A204.1 (cell line): ENCODE measurements at regions not wholly inside any gene's neighbourhood (a gene's known extent, or its start where the extent isn't known, plus 50 kb on each side); places are given as distances from the start of the nearest gene placed in this dataset.

ENCODE experiments used
- FAIRE-seq: peaks from 2 replicates; lab custom pipeline; 2012; peaks lifted over from hg19 to GRCh38; lab: Jason Lieb, UNC

DNA sequence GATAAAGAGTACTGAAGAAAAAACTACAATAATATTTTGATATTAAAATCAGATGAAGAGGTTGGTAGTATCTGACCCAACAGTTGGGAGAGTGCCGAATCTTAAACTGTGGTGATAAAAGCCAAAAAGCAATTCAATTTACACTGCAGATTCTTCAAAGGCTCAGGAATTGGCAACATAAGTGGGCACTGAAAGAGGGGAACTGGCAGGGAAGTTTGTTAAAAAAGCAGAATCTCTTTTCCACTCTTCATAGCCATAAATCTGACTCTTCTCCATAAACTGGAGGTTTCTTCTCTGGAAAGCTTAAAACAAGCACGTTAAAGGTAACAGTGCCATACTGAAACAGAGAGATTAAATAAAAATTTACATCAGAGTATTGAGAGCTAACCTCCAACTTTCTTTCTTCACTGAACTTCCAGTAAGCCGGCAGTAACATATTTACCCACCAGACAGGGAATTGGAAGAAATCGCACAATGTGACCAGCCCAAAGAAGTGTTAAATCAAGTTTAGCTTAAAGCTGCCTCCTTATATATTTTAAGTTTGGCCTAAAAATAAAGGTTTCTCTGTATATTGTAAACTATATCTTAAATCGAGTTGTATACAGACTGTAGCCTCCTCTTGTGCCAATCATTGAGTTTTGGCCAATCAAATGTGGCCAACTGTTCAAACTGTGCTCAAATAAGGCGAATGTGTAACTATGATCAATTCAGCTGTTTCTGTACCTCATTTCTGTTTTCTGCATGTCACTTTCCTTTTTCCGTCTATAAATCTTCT is 358.3 kb downstream of the NXPE2 start:
- no peak for FAIRE-seq

DNA sequence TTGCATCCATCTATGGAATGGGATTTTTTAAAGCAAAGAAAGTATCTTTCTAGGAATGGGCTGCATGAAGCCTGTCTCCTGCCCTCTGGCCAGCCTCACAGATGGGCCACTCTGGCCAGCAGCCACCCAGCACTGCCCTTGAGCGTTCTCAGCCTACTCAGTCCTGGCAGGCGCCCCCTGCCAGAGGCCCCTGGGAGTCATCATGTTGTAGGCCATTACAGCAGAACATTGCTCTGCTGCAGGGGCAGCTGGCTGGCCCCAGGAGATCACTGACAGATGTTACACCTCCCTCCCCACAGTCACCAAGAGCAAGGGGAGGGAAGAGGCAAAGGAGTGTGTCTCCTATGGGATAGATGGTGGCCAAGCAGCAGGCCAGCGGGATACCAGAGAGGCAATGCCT is 363.7 kb downstream of the NXPE2 start:
- FAIRE-seq: no peak

DNA sequence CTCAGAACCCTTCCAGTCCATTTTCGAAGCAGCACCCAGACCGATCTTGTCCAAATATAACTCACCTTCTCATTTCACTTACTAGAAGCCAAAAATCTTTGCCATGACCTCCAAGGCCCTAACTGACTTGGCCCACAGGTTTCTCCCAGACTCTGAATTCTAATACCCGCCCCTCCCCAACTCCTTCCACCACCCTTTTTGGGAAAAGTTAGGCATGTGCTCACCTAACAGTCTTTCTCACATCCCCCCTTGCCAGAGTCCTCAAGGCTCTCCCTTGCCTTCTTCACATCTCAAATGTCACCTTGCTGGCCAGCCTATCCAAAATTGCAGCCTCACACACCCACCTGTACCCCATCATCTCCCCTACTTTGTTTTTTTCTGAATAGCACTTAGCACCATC is 369.3 kb downstream of the NXPE2 start:
- FAIRE-seq: no peak

DNA sequence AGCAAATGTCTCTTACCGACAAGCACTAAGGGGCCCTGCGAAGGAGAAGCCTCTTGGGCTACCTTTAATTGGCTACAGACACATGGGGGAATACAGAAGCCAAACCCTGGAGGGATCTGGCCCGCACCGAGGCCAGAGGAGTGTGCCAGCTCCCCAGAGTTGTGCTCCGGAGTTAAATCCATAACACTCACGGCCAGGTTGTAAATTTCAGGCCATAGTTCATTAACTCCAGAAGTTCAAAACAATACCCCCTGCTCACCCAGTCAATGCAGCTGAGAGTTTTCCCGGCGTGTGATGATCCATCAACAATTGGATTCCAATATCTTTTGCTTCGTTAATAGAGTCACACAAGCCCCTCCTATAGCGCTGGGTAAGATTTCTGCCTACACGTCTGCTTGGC is 371.5 kb downstream of the NXPE2 start:
- FAIRE-seq: no peak

DNA sequence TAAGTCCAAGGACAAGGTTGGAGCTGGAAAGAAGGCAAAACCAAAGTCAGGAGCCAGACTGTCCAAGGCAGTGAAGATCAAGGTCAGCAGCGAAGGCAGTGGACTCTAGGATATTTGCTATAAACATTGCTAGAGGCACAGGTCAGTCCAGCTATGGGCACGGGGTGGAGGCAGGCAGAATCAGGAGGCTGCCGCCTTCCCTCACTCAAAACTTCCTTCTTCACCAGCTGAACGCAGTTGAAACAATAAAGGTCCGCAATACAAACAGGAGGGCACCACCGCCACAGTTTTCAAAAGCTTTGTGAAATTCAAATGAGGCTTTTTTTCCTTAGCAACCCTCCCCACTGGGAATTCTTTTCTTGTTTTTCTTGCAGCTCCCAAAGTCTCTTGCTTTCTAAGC is 372.4 kb downstream of the NXPE2 start:
- no peak for FAIRE-seq

DNA sequence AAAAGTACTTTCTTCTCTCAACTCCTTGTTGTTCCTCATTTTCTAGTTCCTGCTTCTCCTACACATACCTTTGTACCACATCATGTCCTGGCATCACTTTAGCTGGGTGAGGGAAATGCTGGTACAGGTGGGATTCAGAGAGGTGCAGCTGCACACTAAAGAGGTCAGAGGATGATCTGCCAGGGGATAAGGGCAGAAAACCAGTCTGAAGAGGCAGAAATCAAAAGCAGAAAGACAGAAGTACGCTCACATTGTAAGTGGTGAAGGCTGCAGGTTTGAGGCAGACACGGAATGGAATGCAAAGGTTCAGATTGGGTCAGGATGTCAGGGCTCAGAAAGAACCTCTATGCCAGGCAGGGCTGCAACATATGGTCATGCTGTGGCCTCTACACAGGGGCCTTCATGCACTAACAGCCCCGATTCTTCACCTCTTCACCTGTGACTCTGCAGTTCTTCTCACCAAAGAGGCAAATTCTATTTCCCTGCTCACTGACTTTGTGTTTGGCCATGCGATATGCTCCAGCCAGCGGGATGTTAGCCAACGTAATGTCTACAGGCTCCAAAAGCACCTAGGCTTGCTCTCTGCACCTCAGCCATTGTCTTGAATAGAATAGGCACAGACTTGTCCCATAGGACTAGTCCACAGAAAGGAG is 373.7 kb downstream of the NXPE2 start:
- no peak for FAIRE-seq

DNA sequence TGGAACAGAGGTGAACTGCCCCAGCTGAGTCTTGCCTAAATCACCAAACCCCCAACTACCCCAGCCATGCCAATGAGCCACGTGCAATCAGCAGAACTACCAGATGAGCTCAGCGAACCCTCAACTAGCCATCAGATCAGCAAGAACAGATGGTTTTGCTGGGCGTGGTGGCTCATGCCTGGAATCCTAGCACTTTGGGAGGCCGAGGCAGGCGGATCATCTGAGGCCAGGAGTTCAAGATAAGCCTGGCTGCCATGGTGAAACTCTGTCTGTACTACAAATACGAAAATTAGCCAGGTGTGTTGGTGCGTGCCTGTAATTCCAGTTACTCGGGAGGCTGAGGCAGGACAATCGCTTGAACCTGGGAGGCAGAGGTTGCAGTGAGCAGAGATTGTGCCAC is 374.3 kb downstream of the NXPE2 start:
- FAIRE-seq: no peak

DNA sequence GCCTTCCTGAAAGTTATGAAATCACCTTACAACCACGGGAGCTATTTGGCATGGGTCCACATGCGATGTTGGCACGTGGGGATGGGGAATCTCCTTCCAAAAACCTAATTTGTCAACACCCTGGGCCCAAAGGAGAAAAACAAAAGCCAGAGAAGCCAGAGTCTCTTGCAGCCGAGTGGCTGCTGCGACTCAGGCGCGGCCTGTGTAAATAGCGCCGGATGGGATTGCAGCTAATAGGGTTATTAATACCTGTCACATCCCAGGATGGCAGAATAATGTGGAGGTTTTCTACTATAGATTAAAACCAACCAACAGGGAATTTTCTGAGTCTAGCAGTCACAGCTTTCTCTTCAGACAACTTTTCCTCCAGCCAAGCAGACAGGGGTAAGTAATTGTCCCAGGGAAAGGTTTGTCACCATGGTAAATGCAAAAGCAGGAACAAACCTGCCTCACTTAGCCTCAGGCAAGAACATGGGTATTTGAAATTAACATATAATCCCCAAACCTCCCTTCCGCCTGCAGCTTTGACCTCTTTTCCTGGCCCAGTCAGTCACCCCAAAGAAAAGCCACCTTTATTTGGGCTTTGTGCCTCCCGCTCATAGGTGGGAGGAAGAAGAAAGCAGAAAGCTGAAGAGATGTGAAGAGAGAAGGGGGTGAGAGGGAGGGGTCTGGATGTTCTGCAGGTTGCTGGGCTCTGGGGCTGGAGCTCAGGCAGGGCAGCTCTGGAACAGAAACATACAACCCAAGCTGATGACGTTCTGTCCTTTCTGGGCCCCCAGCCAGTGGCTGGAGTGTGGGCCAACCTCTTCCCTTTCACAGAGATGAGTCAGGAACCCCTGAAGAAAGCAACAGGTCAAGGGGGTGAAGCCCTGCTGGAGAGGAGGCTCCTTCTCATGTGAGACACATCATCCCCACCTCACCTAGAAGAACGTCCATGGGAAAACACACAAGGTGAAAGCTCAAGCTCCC is 376.5 kb downstream of the NXPE2 start:
- no peak for FAIRE-seq

DNA sequence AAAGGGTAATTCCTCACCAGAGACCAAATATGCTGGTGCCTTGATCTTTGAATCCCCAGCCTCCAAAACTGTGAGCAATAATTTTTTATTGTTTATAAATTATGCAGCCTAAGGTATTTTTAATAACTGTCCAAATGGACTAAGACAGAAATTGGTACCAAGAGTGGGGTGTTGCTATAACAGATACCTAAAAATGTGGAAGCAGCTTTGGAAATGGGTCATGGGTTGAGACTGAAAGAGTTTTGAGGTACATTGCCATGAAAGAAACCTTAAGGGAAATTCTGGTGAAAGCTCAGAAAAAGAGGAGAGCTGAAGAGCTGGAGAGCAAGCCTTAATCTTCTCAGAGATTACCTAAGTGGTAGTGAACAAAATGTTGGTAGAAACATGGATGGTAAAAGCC is 378.2 kb downstream of the NXPE2 start:
- no peak for FAIRE-seq

DNA sequence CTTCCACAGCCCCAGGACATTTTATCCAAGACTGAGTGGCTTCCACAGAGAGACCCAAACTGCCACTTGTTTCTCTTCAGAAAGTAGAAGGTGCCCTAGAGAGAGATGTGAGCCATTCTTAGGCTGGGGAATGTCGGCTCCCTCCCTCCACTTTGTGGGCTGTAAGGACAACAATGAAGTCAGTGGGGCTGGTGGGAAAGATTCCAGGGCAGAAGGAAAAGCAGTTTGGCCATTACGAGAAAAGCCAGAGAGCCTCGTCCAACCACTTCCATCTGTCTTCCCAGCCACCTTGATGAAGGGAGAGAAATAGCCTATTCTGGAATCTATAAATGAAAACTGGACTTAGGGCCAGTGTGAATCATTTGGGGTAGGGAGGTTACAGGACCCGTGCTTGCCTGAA is 382.5 kb downstream of the NXPE2 start:
- no peak for FAIRE-seq

DNA sequence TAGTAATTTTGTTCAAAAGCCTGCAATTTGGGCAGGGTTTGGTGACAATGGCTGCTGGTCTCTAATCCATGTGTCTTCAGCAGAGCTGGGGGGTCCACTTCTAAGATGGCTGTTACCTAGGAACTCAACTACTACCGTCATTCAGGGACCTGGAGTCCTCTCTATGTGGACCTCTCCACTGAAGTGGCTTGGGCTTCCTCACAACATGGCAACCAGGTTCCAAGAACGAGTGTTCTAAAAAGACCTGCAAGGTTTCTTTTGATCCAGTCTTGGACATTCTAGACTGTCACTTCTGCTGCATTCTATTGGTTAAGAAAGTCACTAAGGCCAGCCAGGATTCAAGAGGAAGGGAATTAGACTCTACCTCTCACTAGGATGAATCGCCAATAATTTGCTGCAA is 387.0 kb downstream of the NXPE2 start:
- FAIRE-seq: no peak

DNA sequence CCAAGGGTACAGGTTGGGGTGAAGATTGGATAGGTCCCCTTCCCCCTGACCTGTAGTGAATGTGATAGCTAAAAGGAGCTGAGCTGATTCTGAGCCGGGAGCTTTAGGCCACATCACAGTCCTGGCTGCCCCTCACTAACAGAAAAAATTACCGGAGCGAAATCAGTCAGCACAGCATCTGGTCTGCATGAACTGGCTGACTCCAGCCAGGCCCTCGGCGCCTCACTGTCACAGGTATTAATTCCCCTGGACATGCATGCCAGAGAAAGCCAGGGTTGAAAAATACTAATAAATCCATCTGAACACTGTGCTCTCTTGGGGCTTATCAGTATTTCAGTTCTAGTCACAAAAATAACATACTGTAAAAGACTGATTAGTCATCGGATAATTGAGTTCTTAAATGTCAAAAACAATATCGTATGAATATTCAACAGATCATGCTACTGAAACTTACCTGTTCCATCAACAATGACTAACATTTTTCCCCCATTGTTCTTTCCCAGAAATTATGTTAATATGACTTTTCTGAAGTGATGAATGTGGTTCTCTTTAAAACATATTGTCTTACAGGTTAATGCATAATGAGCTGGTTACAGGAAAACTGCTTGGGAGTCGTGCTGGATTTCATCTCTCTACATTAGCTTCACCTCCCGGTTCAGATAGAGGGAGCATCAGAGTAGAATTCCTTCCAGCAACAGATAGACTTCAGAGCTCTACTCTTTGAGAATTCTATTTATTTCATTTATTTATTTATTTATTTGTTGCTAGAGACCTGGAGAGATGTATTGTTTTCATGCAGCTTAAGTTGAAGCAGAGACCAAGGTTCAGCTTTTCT is 387.7 kb downstream of the NXPE2 start:
- FAIRE-seq: no peak

DNA sequence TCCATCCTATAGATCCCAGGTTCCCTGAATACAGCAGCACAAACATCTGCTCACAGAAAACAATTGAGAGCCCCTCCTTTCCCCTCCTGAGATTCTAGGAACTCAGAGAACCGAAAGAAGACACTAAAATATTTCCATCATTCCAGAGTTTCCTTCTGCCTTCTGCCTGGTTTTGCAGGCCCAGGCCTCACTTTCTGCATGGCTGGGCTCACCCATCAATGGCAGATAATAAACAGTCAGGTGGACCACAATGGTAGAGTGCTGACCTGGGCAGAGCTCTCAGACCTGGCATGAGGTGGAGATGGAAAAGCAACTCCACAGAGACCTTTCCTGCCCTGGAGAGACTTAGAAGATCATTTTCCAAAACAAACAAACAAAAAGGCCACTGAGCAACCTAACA is 389.1 kb downstream of the NXPE2 start:
- no peak for FAIRE-seq

DNA sequence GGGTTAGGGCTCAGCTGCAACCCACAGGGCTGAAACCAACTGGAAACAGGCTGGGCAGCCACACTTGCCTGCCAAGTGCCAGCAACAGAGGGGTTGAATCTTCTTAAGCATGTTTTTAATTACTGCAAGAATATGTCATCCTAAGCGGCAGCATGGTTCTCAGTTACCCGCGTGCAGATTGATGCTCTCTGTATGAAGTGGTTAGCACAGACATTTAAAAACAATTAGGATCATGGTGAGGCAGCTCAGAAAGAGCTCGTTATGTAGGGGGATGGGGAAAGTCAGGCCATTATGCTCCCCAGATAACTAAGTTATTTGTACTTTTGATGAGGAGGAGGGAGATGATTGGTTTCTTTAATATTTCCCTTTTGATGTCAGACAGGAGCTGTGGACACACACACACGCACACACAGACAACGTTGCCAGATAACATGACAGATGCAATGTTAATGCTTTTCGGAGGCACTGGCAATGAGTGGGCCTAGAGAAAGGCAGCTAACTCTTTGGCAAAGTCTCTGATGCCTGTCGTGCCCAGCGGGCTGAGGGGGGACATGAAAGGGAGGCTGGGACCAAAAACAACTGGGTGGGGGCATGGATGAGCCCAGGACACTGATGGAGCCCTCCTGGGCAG is 389.7 kb downstream of the NXPE2 start:
- no peak for FAIRE-seq

DNA sequence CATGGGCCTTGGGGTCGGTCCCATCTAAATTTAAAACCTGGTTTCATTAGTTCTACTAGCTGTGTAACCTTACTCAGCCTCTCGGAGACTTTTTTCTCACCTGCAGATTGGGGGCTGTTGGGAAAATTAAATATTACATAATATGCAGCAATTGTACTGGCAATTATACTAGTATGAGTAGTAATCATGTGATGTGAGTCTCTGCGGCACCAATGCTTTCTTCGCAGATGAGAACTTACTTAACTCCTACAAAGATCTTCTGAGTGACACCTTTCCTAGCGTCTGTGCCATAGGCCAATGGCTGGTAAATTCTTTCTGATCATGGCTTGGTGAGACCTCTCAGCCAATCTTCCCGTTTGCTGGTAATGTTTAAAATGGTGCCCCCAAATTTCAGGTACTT is 391.3 kb downstream of the NXPE2 start:
- no peak for FAIRE-seq

DNA sequence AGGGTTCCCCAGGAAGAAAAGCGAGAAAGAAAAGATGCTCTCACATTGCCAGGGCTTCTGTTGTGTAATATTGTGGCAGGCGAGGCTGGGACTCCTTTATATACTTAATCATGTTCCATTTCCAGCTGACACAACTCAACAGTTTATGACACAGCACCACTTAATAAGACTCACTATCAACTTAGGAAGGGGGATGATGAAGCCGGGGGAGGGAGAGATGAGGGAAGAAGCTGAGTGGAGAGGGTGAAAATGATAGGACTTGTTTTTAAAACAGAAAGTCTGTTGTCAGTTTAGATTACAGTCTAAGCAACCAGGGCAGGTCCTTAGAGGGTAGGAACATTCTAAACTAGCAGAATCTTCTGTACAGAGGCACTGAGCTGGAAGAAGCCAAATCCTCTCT is 397.0 kb downstream of the NXPE2 start:
- FAIRE-seq: no peak

DNA sequence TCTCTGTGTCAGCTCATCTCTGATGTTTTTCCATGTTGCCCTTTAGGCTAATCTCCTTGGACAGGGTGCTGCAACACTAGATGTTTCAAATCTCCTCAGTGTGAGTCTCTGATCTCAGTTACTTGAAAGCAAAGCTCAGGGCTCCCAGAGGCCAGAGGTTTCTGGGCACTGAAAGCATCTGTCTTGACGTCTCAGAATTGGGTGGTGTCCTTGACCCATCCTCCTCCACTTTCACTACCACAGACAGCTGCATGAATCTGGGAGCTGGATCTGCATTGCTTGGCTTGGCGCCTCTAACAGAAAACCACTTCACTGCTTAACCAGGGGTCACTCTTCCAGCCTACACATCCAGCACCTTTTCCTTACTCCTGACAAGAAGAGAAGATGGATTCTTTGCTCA is 399.4 kb downstream of the NXPE2 start:
- FAIRE-seq: no peak

DNA sequence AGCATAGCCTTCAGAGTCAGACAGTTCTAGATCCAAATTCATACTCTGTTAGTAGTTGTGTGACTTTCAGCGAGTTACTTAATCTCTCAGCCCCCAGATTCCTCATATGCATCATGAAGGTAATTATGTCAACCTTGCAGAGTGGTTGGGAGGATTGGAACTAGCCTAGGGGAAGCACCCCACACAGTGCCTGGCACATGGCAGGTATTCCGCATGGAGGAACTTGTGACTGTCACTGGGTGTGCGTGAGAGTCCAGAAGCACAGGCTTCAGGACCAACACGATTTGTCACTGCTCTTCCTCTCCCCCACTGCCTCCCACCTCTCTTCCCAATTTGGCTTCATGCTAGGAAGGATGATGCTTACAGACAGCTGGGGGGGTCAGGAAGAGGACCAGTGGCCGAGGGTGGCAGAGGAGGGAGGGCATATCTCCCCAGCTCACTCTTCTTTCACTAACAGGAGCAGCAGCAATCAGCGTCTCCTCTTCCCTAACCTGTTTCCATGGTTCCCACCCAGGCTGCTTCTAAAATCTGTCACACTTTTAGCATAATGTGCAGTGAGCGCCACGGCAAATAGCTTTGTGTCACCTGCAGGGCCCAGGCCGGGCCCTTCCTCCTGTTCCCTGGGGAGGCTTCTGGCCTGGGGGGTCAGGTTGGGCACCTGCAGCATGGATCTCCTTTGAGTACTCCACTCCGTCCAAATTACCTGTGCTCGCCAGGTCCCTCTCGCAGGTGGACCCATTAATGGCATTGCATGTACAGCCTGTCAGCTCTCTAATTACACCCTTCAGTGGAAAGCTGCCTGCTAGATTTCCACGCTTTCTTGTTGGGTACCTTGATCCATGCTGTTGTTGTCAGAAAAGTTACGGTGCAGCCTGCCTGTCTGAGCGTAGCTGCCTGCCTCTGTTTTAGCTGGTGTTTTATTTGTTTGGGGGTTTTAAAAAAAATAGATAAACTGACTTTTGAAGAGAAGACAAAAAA is 400.4 kb downstream of the NXPE2 start:
- FAIRE-seq: no peak

DNA sequence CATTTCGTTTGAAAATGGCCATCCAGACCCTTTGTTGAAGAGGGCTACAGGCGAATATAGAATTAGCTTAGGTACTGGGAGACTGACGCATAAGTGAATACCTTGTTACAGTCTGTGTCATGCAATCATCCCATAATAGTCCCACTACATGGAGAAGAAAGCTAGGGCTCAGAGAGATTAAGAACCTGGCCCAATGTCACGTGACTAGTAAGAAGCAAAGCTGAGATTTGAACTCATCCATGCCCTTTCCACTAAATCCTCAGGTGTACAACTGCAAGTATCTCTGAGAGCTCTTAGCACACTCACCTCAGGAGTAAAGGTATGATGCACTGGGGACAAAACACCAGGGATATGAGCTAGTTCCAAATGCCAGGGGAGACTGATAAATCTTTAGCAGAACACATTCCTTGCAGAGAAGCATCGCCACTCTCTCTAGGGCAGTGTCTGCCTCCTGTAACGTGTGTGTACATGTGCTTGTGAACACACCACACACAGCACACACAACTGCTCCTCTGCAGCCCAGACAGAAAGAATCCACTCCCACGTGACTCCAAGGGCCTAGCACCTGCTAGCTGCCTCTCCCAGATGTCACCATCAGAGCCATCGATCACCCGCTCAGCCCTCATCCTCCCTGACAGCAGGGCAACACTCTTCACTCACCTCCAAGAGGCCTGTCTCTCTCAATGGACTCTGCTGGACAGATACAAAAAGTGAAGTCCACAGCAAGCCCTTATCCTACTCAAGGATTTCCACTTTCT is 402.8 kb downstream of the NXPE2 start:
- FAIRE-seq: no peak

DNA sequence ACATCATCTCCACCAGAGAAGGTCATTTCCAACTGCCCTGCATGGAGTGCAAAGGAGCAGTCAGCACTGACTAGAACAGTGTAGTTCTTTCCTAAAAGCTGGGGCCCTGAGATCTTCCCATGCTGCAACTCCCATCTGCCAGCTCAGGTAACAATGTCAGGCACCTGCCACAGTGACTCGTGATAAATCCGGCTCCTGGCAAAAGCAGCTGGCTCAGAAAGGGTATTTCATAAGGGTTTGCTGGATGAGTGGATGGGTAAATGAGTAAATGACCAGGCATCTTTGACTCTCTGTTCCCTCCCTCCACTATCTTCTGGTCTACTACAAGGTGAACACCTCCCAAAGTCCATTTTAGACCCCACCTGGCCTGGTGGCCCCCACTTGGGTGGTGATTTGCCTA is 403.6 kb downstream of the NXPE2 start:
- no peak for FAIRE-seq
